ENCODE measurements at regions not wholly inside any gene's neighbourhood (a gene's known extent, or its start where the extent isn't known, plus 50 kb on each side); places are given as distances from the start of the nearest gene placed in this dataset.

DNA sequence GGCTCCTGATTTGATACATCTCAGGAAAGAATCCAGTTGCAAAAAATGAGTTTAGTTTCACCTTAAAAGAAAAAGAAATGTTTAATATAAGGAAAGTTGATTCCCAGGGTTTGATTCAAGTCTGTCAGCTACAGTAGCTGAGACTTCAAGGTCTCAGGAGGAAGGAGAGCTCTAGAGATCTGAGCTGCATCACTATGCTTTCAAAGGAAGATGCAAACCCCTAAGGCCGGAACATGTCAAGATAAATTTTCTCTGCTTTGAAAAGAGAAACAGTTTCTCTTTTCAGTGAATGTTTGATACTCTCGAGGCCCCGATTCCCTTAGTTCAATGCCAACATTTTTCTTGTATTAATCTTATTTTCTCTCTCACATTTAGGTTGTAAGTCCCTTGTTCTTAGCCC lies 128.6 kb downstream of the RGPD3 start:
- WGBS, 2 donors = 64 to 83% methylated on average over 3 of the region's 3 CpGs
- DNase-seq (no peak), ATAC-seq (no peak)
- H3K4me3 ChIP-seq = no peak overlapping the region
- TF ChIP-seq, protein P1, sequence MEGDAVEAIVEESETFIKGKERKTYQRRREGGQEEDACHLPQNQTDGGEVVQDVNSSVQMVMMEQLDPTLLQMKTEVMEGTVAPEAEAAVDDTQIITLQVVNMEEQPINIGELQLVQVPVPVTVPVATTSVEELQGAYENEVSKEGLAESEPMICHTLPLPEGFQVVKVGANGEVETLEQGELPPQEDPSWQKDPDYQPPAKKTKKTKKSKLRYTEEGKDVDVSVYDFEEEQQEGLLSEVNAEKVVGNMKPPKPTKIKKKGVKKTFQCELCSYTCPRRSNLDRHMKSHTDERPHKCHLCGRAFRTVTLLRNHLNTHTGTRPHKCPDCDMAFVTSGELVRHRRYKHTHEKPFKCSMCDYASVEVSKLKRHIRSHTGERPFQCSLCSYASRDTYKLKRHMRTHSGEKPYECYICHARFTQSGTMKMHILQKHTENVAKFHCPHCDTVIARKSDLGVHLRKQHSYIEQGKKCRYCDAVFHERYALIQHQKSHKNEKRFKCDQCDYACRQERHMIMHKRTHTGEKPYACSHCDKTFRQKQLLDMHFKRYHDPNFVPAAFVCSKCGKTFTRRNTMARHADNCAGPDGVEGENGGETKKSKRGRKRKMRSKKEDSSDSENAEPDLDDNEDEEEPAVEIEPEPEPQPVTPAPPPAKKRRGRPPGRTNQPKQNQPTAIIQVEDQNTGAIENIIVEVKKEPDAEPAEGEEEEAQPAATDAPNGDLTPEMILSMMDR (IDR thresholded peaks at IDR 0.05) = no peak
- TF ChIP-seq POLR2A (IDR thresholded peaks at IDR 0.05) = no peak
- intact Hi-C loops (cut with DNase I) = no loop called here
- no peaks in the 10 kb centered on the region for H3K4me1 ChIP-seq
- no peak overlapping the region for H3K27ac ChIP-seq
- no peaks in the 10 kb centered on the region for H3K9me3 ChIP-seq
- no peaks in the 10 kb centered on the region for H3K36me3 ChIP-seq (replicated peaks in 1 of 2; ENCODE audit: insufficient read depth in 1 of 2, low read depth in 2 of 2)
- H3K27me3 ChIP-seq = no peaks in the 10 kb centered on the region

DNA sequence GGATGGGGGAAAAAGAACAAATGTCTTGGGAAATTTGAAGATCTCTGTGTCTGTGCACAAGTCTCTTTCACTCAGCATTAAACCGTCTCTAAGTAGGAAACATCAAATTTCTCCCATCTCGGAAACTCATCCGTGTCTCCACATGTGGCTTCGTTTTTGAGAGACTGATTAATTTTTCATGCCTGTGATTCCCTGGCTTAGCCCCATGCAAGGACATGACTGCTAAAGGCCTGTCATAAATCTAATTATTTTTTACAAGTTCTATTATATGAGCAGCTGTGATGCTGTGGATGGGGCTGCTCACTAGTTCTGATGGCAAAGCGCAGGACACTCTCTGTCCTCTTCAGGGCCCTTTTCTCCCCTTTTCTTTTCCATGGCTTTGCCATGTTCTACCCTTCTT lies 129.1 kb downstream of the RGPD3 start:
- DNase-seq (no peak), ATAC-seq (no peak)
- no peaks in the 10 kb centered on the region for H3K9me3 ChIP-seq
- H3K36me3 ChIP-seq (replicated peaks in 1 of 2; ENCODE audit: insufficient read depth in 1 of 2, low read depth in 2 of 2) = no peaks in the 10 kb centered on the region
- WGBS, 2 donors = 80% methylated on average over 5 of the region's 5 CpGs
- H3K4me1 ChIP-seq = no peaks in the 10 kb centered on the region
- TF ChIP-seq, protein P1 (IDR thresholded peaks at IDR 0.05) = no peak
- no peak for TF ChIP-seq POLR2A (IDR thresholded peaks at IDR 0.05)
- H3K27me3 ChIP-seq = no peaks in the 10 kb centered on the region
- intact Hi-C loops (cut with DNase I) = no loop called here
- H3K4me3 ChIP-seq = no peak overlapping the region
- H3K27ac ChIP-seq = no peak overlapping the region

DNA sequence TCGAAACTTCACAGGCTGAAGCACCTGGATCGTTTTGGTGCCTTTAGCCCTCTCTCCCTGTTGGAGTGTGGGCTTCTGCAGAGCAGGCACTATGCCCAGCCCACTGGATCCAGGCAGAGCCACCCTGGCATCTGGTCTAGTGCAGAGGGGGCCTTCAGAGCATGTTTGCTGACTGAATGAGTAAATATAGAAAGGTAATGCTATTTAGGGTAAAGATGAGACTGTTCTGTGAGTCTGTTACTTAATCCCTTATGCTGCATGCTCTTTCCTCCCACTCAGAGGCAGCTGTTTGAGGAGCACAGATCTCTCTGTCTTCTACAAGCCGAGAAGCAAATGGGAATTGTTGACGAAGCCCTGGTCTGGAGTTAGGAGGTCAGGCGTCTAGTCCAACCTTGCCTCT lies 130.2 kb downstream of the RGPD3 start:
- no peaks in the 10 kb centered on the region for H3K9me3 ChIP-seq
- TF ChIP-seq, protein P1 (IDR thresholded peaks at IDR 0.05) = no peak
- TF ChIP-seq POLR2A (IDR thresholded peaks at IDR 0.05) = no peak
- ATAC-seq (no peak), DNase-seq (no peak)
- H3K27ac ChIP-seq = no peak overlapping the region
- no peaks in the 10 kb centered on the region for H3K27me3 ChIP-seq
- no peaks in the 10 kb centered on the region for H3K4me1 ChIP-seq
- 66 to 69% methylated on average over 5 of the region's 5 CpGs for WGBS, 2 donors
- no peaks in the 10 kb centered on the region for H3K36me3 ChIP-seq (replicated peaks in 1 of 2; ENCODE audit: insufficient read depth in 1 of 2, low read depth in 2 of 2)
- intact Hi-C loops (cut with DNase I) = no loop called here
- H3K4me3 ChIP-seq = no peak overlapping the region

DNA sequence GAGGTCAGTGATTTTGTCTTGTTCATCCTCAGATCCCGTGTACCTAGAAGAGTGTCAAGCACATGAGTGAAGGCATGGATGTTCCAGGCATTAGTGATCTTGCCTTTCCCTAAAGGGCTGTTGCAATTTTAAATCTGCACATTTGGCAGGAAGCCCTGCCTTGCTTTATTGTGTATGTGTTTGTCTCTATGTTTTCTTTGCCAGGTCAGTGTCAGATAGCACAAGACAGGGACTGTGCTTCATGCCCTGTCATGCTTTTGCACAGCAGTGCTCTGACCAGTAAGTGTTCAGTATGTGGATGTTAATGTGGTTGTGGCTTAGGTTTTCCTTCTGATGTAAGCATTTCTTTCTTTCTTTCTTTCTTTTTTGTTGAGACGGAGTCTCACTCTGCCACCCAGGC lies 131.5 kb downstream of the RGPD3 start:
- intact Hi-C loops (cut with DNase I) = no loop called here
- Histone ChIP-seq H3K27ac (no peak overlapping the region), H3K36me3 (replicated peaks in 1 of 2; ENCODE audit: insufficient read depth in 1 of 2, low read depth in 2 of 2) (no peaks in the 10 kb centered on the region), H3K27me3 (no peaks in the 10 kb centered on the region), H3K4me1 (no peaks in the 10 kb centered on the region), H3K9me3 (no peaks in the 10 kb centered on the region), H3K4me3 (no peak overlapping the region)
- DNase-seq (no peak), ATAC-seq (no peak)
- TF ChIP-seq, protein P1 (IDR thresholded peaks at IDR 0.05) = no peak
- WGBS, 2 donors = 58 to 65% methylated on average over 2 of the region's 2 CpGs

DNA sequence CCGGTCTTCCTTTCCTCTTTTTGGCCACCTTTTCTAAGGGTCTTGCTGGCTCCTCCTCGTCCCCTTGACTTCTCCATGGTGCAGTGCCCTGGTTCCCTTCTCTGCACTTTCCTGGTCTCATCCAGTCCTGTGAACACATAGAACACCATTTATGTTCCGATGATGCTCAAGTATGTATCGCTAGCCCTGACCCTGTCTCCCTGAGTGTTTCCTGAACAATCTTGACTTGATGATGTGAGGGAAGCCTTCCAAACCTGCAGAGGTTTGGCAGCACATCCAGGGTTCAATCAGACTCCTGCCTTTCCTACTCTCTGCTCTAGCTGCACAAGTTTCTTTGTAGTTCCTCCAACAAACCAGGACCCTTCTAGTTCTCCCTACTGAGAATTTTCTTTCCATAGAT lies 132.1 kb downstream of the RGPD3 start:
- ATAC-seq (no peak), DNase-seq (no peak)
- H3K27ac ChIP-seq = no peak overlapping the region
- WGBS, 2 donors = 77 to 85% methylated on average over 4 of the region's 4 CpGs
- TF ChIP-seq POLR2A (IDR thresholded peaks at IDR 0.05) = no peak
- TF ChIP-seq, protein P1 (IDR thresholded peaks at IDR 0.05) = no peak
- no peaks in the 10 kb centered on the region for H3K27me3 ChIP-seq
- intact Hi-C loops (cut with DNase I) = no loop called here
- no peaks in the 10 kb centered on the region for H3K4me1 ChIP-seq
- no peaks in the 10 kb centered on the region for H3K9me3 ChIP-seq
- H3K36me3 ChIP-seq (replicated peaks in 1 of 2; ENCODE audit: insufficient read depth in 1 of 2, low read depth in 2 of 2) = no peaks in the 10 kb centered on the region
- no peak overlapping the region for H3K4me3 ChIP-seq
